ENCODE measurements at regions not wholly inside any gene's neighbourhood (a gene's known extent, or its start where the extent isn't known, plus 50 kb on each side); places are given as distances from the start of the nearest gene placed in this dataset.

DNA sequence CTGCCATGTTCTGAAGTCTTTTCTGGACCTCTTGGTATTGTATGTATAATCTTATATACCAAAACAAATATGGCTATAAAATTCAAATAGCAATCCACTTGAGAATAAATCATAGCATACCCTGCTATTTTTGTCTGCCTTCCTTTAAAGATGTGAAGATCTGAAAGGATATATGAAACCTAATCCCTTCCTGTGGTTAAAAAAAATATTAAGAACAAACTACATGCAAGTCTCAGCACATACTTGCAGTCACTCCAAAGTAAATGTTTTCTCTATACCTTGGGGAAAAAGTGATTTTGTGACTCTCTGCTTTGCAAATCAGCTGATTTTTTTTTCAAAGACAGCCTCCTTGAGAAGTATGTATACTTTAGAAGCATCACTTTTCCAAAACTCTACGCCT lies 322.9 kb downstream of the ANKRD50 start:
- no peak for DNase-seq
- Histone ChIP-seq H3K9ac (ENCODE audit: low read length) (no peak overlapping the region), H3K4me3 (ENCODE audit: low read length) (no peak overlapping the region), H3K4me2 (ENCODE audit: low read depth, low read length) (no peak overlapping the region), H3K9me2 (replicated peaks; ENCODE audit: insufficient read depth, low read length) (no peaks in the 10 kb centered on the region), H3K36me3 (replicated peaks; ENCODE audit: insufficient read depth, low read length) (no peaks in the 10 kb centered on the region), H3K27ac (ENCODE audit: low read length) (no peak overlapping the region), H3F3A (ENCODE audit: insufficient read depth, low read length) (no peaks in the 10 kb centered on the region), H3K4me1 (ENCODE audit: low read length) (no peaks in the 10 kb centered on the region), H3K27me3 (replicated peaks; ENCODE audit: insufficient read depth, low read length) (no peaks in the 10 kb centered on the region), H3K9me3 (replicated peaks; ENCODE audit: insufficient read depth, low read length) (no peaks in the 10 kb centered on the region), H2AFZ (ENCODE audit: low read length) (no peak overlapping the region), H4K20me1 (ENCODE audit: insufficient read depth, low read length) (no peaks in the 10 kb centered on the region), H3K79me2 (ENCODE audit: low read length) (no peaks in the 10 kb centered on the region)
- TF ChIP-seq, protein P1, sequence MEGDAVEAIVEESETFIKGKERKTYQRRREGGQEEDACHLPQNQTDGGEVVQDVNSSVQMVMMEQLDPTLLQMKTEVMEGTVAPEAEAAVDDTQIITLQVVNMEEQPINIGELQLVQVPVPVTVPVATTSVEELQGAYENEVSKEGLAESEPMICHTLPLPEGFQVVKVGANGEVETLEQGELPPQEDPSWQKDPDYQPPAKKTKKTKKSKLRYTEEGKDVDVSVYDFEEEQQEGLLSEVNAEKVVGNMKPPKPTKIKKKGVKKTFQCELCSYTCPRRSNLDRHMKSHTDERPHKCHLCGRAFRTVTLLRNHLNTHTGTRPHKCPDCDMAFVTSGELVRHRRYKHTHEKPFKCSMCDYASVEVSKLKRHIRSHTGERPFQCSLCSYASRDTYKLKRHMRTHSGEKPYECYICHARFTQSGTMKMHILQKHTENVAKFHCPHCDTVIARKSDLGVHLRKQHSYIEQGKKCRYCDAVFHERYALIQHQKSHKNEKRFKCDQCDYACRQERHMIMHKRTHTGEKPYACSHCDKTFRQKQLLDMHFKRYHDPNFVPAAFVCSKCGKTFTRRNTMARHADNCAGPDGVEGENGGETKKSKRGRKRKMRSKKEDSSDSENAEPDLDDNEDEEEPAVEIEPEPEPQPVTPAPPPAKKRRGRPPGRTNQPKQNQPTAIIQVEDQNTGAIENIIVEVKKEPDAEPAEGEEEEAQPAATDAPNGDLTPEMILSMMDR (IDR thresholded peaks at IDR 0.05; ENCODE audit: low read length): no peak
- TF ChIP-seq EZH2phosphoT487 (IDR thresholded peaks at IDR 0.05; ENCODE audit: low read length) (no peak), EZH2 (optimal IDR thresholded peaks at IDR 0.05; ENCODE audit: low read depth, low read length) (no peak)

DNA sequence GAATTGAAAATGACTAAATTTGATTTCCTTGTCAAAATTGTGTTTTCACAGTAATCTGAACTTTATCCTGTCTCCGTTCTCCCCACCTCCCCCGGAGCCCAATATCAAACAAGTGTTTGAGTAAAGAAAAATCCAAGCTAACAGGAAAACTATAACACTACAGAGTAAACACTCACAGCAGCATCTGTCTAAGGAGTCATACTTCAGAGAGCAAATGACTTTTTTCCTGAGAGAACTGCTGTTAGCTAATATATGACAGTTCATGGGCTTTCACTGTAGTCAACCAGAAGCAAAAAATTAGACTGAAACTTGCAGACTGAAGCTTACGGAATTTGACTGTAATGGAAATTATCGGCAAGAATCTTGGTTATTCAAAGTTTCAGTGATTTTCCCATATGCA lies 321.7 kb downstream of the ANKRD50 start:
- Histone ChIP-seq H3K36me3 (replicated peaks; ENCODE audit: insufficient read depth, low read length) (no peaks in the 10 kb centered on the region), H4K20me1 (ENCODE audit: insufficient read depth, low read length) (no peaks in the 10 kb centered on the region), H3K27ac (ENCODE audit: low read length) (no peak overlapping the region), H3K4me3 (ENCODE audit: low read length) (no peak overlapping the region), H3K27me3 (replicated peaks; ENCODE audit: insufficient read depth, low read length) (no peaks in the 10 kb centered on the region), H2AFZ (ENCODE audit: low read length) (no peak overlapping the region), H3K4me2 (ENCODE audit: low read depth, low read length) (no peak overlapping the region), H3K9me2 (replicated peaks; ENCODE audit: insufficient read depth, low read length) (no peaks in the 10 kb centered on the region), H3K79me2 (ENCODE audit: low read length) (no peaks in the 10 kb centered on the region), H3K4me1 (ENCODE audit: low read length) (no peaks in the 10 kb centered on the region), H3K9me3 (replicated peaks; ENCODE audit: insufficient read depth, low read length) (no peaks in the 10 kb centered on the region), H3F3A (ENCODE audit: insufficient read depth, low read length) (no peaks in the 10 kb centered on the region), H3K9ac (ENCODE audit: low read length) (no peak overlapping the region)
- DNase-seq: no peak
- TF ChIP-seq, protein P1 (IDR thresholded peaks at IDR 0.05; ENCODE audit: low read length): no peak
- no peak for TF ChIP-seq EZH2 (optimal IDR thresholded peaks at IDR 0.05; ENCODE audit: low read depth, low read length)
- no peak for TF ChIP-seq EZH2phosphoT487 (IDR thresholded peaks at IDR 0.05; ENCODE audit: low read length)

DNA sequence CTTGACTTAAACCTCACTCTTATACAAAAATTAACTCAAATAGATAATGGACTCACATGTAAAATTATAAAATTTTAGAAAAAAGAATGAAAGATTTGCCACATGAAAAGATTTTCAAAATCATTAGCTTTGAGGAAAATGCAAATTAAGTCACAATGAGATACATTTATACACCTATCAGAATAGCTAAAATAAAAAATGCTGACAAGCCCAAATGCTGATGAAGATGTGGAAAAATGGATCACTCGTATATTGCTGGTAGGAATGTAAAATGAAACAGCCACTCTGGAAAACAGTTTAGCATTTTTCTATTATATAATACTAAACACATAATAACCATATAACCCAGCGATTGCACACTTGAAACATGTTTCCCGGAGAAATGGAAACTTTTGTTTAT lies 316.2 kb downstream of the ANKRD50 start:
- Histone ChIP-seq H2AFZ (ENCODE audit: low read length) (no peak overlapping the region), H3K27me3 (replicated peaks; ENCODE audit: insufficient read depth, low read length) (no peaks in the 10 kb centered on the region)
- TF ChIP-seq, protein P1 (IDR thresholded peaks at IDR 0.05; ENCODE audit: low read length): no peak
- TF ChIP-seq EZH2phosphoT487 (IDR thresholded peaks at IDR 0.05; ENCODE audit: low read length) (no peak), EZH2 (optimal IDR thresholded peaks at IDR 0.05; ENCODE audit: low read depth, low read length) (no peak)

More for the DNA sequence above, 316.2 kb downstream of the ANKRD50 start:
- H4K20me1 ChIP-seq (ENCODE audit: insufficient read depth, low read length): no peaks in the 10 kb centered on the region
- no peaks in the 10 kb centered on the region for H3K4me1 ChIP-seq (ENCODE audit: low read length)
- no peak overlapping the region for H3K27ac ChIP-seq (ENCODE audit: low read length)
- no peak overlapping the region for H3K9ac ChIP-seq (ENCODE audit: low read length)
- no peaks in the 10 kb centered on the region for H3F3A ChIP-seq (ENCODE audit: insufficient read depth, low read length)
- H3K4me3 ChIP-seq (ENCODE audit: low read length): no peak overlapping the region
- no peaks in the 10 kb centered on the region for H3K79me2 ChIP-seq (ENCODE audit: low read length)
- H3K4me2 ChIP-seq (ENCODE audit: low read depth, low read length): no peak overlapping the region
- no peaks in the 10 kb centered on the region for H3K9me3 ChIP-seq (replicated peaks; ENCODE audit: insufficient read depth, low read length)
- H3K36me3 ChIP-seq (replicated peaks; ENCODE audit: insufficient read depth, low read length): no peaks in the 10 kb centered on the region
- DNase-seq: no peak
- no peaks in the 10 kb centered on the region for H3K9me2 ChIP-seq (replicated peaks; ENCODE audit: insufficient read depth, low read length)

Data from MM.1S (cell line).